ENCODE measurements at regions not wholly inside any gene's neighbourhood (a gene's known extent, or its start where the extent isn't known, plus 50 kb on each side); places are given as distances from the start of the nearest gene placed in this dataset.

DNA sequence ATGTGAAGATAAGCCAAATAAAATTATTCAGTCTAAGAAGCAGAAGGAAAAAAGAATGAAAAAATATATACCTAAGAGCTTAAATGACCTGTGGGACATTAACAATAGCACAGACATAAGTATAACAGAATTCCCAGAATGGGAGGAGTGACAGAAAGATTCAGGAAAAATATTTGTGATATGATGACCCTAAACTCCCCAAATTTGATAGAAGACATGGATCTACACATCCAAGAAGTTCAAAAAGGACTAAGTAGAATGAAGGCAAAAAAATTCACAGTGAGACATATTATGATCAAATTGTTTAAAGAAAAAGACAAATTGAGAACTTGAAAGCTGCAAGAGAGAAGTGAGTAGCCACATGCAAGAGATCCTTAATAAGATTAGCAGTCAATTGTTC lies 211.4 kb upstream of the OR4E1 start:
- Histone ChIP-seq H3K27me3 (replicated peaks in 1 of 4; ENCODE audit: control extremely low read depth in 1 of 4, control insufficient read depth in 3 of 4, insufficient read depth in 4 of 4, low read length in 3 of 4) (peaks cover 0 to 28% (median 3%) of the 10 kb centered on the region in 4 experiments), H2AFZ (ENCODE audit: insufficient read depth, low read depth, low read length, poor library complexity, severe bottlenecking) (no peak overlapping the region), H3K36me3 (replicated peaks in 1 of 2; ENCODE audit: control extremely low read depth in 1 of 2, control insufficient read depth in 1 of 2, extremely low read depth in 1 of 2, insufficient read depth in 2 of 2, low read length in 1 of 2) (no peaks in the 10 kb centered on the region), H3K79me2 (ENCODE audit: control insufficient read depth, insufficient read depth, low read length) (no peaks in the 10 kb centered on the region), H3K4me3 (ENCODE audit: control extremely low read depth in 1 of 5, extremely low read depth in 1 of 5, insufficient read depth in 1 of 5, low read depth in 2 of 5, low read length in 4 of 5) (no peak overlapping the region), H3K4me1 (ENCODE audit: control insufficient read depth in 2 of 2, insufficient read depth in 2 of 2, low read length in 2 of 2) (no peaks in the 10 kb centered on the region), H3K9ac (ENCODE audit: low read length) (no peak overlapping the region), H3K4me2 (replicated peaks; ENCODE audit: low read depth, low read length, poor library complexity, severe bottlenecking) (no peak overlapping the region), H3K27ac (ENCODE audit: low read length in 2 of 2) (no peak overlapping the region), H4K20me1 (ENCODE audit: control insufficient read depth, insufficient read depth, low read length, poor library complexity, severe bottlenecking) (no peaks in the 10 kb centered on the region), H3K9me3 (ENCODE audit: control extremely low read depth in 1 of 3, control insufficient read depth in 2 of 3, insufficient read depth in 1 of 3, low read length in 2 of 3) (no peaks in the 10 kb centered on the region)
- H3K27ac Mint-ChIP-seq = no peak overlapping the region
- peaks cover 64% of the 10 kb centered on the region for H3K27me3 Mint-ChIP-seq
- TF ChIP-seq, protein P1, sequence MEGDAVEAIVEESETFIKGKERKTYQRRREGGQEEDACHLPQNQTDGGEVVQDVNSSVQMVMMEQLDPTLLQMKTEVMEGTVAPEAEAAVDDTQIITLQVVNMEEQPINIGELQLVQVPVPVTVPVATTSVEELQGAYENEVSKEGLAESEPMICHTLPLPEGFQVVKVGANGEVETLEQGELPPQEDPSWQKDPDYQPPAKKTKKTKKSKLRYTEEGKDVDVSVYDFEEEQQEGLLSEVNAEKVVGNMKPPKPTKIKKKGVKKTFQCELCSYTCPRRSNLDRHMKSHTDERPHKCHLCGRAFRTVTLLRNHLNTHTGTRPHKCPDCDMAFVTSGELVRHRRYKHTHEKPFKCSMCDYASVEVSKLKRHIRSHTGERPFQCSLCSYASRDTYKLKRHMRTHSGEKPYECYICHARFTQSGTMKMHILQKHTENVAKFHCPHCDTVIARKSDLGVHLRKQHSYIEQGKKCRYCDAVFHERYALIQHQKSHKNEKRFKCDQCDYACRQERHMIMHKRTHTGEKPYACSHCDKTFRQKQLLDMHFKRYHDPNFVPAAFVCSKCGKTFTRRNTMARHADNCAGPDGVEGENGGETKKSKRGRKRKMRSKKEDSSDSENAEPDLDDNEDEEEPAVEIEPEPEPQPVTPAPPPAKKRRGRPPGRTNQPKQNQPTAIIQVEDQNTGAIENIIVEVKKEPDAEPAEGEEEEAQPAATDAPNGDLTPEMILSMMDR (IDR thresholded peaks at IDR 0.05) = no peak
- no peak for TF ChIP-seq EZH2 (IDR thresholded peaks at IDR 0.05; ENCODE audit: borderline replicate concordance, insufficient read depth, low read depth, low read length, poor library complexity, severe bottlenecking)
- no peaks in the 10 kb centered on the region for H3K9me3 Mint-ChIP-seq (ENCODE audit: insufficient read depth)
- no peak overlapping the region for H3K4me3 Mint-ChIP-seq
- no peak for DNase-seq
- ATAC-seq (ENCODE audit: low read depth) = no peak
- no peaks in the 10 kb centered on the region for H3K4me1 Mint-ChIP-seq
- intact Hi-C loops (cut with micrococcal nuclease) = no loop called here
- POLR2A ChIA-PET = no interaction called here
- CTCF ChIA-PET = no interaction called here

- ChIA-PET POLR2A (interaction anchor here (0.6 kb wide), 1 partner anchor 339 kb away, joined by 6 read pairs; no protein-coding TSS in a partner anchor), CTCF (no interaction called here)
- Histone ChIP-seq H3K9ac (ENCODE audit: low read length) (no peak overlapping the region), H3K27me3 (replicated peaks in 1 of 4; ENCODE audit: control extremely low read depth in 1 of 4, control insufficient read depth in 3 of 4, insufficient read depth in 4 of 4, low read length in 3 of 4) (peaks cover 0 to 21% (median 1%) of the 10 kb centered on the region in 4 experiments), H3K27ac (ENCODE audit: low read length in 2 of 2) (no peak overlapping the region), H3K79me2 (ENCODE audit: control insufficient read depth, insufficient read depth, low read length) (no peaks in the 10 kb centered on the region), H3K4me1 (ENCODE audit: control insufficient read depth in 2 of 2, insufficient read depth in 2 of 2, low read length in 2 of 2) (no peaks in the 10 kb centered on the region), H3K4me2 (replicated peaks; ENCODE audit: low read depth, low read length, poor library complexity, severe bottlenecking) (no peak overlapping the region), H2AFZ (ENCODE audit: insufficient read depth, low read depth, low read length, poor library complexity, severe bottlenecking) (no peak overlapping the region), H3K4me3 (ENCODE audit: control extremely low read depth in 1 of 5, extremely low read depth in 1 of 5, insufficient read depth in 1 of 5, low read depth in 2 of 5, low read length in 4 of 5) (no peak overlapping the region), H3K9me3 (ENCODE audit: control extremely low read depth in 1 of 3, control insufficient read depth in 2 of 3, insufficient read depth in 1 of 3, low read length in 2 of 3) (peaks cover 0 to 3% (median 0%) of the 10 kb centered on the region in 3 donors), H3K36me3 (replicated peaks in 1 of 2; ENCODE audit: control extremely low read depth in 1 of 2, control insufficient read depth in 1 of 2, extremely low read depth in 1 of 2, insufficient read depth in 2 of 2, low read length in 1 of 2) (no peaks in the 10 kb centered on the region), H4K20me1 (ENCODE audit: control insufficient read depth, insufficient read depth, low read length, poor library complexity, severe bottlenecking) (no peaks in the 10 kb centered on the region)
- Mint-ChIP-seq H3K9me3 (ENCODE audit: insufficient read depth) (peaks cover 2% of the 10 kb centered on the region), H3K4me1 (no peaks in the 10 kb centered on the region), H3K27ac (no peak overlapping the region), H3K4me3 (no peak overlapping the region), H3K27me3 (peaks cover 46% of the 10 kb centered on the region)
- no peak for TF ChIP-seq EZH2 (IDR thresholded peaks at IDR 0.05; ENCODE audit: borderline replicate concordance, insufficient read depth, low read depth, low read length, poor library complexity, severe bottlenecking)
- TF ChIP-seq, protein P1 (IDR thresholded peaks at IDR 0.05) = no peak
- intact Hi-C loops (cut with micrococcal nuclease) = no loop called here
- ATAC-seq (ENCODE audit: low read depth) (no peak), DNase-seq (no peak)
- 25% methylated on average over 1 of the region's 1 CpG for WGBS (ENCODE audit: insufficient coverage)
Observed at GRCh38 chr14:21882226-21882625, 208.6 kb upstream of the OR4E1 start.
